NCI-H2227 (cell line): ENCODE measurements at regions not wholly inside any gene's neighbourhood (a gene's known extent, or its start where the extent isn't known, plus 50 kb on each side); places are given as distances from the start of the nearest gene placed in this dataset.
"Not testable (repeated sequence)": the region's sequence is repeated elsewhere in the genome, so short reads cannot be mapped to it uniquely, and the experiment has no call there.

ENCODE experiments used
- DNase-seq: peaks from one replicate; lab custom pipeline; 2025; ENCODE audit not compliant: unreplicated experiment; lab: John Stamatoyannopoulos, UW

DNA sequence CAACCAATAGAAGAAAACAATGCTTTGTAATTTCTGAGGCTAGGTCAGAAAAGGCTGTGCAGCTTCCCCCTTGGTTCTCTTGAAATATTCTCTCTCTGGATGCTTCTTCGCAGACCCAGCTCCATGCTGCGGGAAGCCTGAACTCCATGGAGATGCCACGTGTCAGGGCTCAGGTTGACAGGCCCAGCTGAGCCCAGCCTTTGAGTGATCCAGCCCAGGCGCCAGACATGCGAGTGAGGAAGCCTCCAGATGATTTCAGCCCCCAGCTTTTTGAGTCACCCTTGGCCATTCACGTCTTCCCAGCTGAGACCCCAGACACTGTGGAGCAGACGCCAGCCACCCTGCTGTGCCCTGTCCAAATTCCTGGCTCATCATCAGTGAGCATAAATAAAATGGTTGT, 378.4 kb upstream of the NRP1 start:
- no peak for DNase-seq

DNA sequence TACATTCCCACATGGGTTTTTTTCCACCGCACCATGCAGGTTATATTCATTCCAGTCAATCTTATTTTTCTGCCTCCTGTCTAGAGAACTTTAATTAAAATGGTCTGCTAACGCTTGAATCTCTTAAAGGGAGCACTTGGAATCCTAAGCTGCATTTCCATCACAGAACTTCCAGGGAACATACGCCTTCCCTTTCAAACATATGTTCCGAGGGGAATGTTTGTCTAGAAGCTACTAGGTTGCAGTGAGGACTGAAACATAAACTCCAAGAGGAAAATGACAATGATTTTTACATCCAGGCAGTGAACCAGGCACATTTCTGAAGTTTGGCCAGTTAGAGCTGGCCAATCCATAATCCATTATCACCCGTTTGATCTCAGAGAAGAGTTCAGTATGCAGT, 375.5 kb upstream of the NRP1 start:
- no peak for DNase-seq

DNA sequence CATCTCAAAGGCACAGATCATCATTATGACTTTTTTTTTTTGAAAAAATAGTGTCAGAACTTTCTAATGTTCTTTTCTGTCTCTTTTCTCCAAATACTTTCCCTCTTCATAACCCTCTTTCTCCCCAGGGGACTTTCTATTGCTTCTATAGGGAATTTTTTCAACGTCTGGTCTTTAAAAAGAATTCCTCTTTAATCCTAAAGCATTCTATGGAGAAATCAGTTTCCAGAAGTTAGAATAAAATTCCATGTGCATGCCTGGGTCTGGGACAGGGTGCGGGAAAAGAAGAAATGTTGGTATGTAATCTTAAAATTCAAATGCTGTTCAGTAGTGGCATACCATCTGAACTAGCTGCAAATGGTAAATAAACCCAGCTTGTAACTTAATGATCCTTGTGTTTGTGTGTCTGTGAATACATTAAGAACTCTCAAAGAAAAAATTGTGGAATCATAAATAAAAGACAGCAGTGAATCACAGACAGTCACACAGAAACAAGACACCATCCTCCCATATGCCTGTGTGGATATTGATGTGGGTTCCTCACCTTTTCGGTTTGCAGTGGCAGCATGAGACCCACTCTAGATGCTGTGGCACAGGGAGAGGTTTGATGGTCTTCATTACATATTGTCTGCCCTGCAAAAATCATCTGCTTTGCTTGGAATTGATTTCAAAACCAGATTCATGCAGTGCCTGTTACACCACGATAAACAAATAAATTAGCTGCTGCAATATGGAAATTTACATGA, 374.7 kb upstream of the NRP1 start:
- no peak for DNase-seq

DNA sequence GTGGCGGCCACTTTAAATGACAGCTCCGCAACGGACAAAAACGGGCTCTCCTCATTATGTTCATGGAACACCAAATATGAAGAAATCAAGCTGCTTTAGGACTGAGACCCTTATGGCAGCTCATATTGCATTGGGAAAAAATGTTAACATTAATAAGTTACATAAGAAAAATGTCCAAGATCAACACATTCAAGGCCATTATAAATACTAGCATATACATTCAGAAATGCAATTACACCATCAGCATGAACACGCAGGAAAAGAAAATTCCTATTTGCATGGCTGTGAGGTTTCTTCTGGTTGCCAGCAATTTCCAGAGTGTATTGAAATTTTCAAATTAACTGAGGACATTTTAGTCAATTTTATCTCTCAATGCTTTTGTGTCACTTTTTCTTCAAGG, 374.1 kb upstream of the NRP1 start:
- DNase-seq: no peak

DNA sequence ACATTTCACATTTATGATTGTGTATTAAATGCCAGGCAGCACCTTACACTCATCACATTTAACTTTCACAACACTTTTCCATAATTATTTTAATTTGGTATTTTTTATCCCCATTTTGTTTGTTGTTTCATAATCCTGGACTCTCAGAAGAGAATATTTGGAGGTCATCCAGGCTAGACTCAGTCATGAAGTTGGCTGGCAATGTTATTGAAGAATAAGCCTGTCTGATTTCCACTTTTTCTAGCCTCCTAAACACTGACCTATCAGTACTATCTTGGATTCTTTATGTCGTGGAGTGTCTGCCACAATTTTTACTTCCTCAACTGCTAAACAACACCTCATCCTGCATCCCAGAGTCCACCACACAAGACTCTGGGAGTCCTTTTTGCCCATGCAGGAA, 372.3 kb upstream of the NRP1 start:
- no peak for DNase-seq

DNA sequence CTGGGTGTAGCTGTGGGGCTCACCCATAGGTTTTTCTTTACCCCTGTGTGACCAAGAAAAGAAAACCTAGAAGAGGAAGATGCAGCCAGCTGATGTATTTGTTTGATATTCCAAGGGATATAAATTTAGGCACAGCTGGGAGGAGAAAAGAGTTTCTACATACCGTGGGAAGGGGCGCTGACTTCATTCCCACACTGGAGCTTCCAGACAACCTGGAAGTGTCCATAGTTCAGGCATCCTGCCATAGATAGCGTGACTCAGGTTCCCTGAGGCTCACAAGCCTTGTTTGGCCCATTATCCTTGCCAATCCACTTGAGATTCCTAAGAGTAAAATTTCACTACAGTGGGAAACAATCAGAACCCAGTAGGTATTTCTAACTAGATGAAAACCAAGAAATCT, 371.7 kb upstream of the NRP1 start:
- no peak for DNase-seq

DNA sequence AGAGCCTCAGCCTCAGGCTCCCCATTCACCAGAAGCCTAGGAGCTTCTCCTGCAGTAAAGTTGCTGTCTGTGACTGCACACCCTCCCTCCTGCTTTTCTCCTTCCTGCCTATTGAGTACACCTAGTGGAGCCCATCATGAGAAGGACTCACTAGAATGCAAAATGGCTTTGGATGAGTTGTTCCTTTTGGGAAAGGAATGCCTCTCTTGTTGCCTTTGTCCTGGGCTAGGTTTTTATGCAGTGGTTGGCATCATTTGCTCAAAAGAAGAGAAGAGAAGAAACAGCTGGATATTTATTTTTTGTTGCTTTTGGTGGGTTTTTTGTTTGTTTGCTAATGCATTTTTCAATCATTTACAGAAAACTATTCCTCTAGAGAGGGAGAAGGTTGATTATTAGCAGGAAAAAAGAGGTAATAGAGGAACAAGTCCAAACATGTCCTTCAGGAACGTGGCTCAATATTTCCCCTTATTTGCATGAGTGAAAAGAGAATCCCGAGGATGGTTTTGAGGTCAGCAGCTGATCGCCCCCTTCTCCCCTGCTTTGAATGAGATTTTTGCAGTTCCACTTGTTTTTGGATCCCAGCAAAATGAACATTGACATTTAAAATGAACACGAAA, 369.9 kb upstream of the NRP1 start:
- DNase-seq: no peak

DNA sequence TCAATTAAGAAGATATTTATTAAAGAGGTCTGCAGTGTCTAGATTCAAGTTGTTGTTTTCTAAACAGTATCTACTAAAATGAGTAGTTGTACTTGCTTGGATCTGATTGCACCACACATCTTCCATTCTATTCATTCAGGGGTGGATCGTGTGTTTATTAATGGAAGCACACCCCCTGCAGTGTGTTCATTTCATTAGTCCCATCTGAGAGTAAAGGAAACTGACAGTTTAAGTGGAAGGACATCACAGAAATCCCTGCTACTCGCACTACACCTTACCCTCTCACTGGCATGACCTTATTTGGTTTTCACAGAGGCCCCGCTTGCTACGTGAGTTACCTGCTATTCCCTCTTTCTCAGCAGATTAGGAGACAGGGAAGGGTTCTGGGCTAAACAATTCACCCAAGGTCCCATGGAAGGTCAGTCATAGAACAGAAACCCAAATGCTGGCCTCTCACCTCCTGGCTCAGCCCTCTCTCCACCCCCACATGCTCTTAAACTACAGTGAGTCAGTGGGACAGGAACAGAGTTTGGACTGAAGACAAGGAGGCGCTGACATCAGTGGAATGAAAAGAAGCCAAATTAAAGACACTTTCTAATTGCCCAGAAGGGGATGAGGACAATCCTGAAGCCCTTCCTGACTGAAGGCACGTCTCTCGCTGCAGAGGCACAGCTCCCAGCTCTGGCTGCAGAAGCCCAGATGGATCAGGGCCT, 369.2 kb upstream of the NRP1 start:
- DNase-seq: no peak

DNA sequence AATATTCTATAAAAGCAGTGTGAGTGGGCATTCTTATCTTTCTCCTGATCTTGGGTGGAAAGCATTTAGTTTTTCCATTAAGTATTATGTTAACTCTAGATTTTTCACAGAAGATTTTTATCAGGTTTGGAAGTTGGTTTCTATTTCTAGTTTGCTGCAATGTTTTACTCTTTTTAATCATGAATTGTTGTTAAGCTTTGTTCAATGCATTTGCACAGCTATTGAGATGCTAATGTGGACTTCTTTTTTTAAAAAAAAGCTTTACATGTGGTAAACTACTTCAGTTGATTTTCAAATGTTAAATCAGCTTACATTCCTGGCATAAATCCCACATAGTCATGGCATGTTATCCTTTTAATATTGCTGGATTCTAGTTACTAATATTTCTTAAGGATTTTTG, 363.6 kb upstream of the NRP1 start:
- DNase-seq: no peak

DNA sequence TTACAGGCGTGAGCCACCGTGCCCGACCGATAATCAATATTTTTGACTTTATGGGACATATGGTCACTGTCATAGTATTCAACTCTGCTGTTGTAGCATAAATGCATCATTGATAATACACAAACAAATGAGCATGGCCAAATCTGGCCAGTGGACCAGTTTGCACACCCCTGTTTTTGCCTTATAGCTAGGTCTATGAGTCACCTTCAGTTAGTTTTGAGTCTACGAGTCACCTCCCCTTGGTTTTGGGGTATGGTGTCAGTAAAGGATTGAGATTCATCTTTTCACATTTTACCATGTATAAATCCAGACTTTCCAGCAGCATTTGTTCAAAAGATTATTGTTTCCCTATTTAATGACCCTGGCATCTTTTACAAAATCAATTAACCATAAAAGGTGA, 362.5 kb upstream of the NRP1 start:
- no peak for DNase-seq

DNA sequence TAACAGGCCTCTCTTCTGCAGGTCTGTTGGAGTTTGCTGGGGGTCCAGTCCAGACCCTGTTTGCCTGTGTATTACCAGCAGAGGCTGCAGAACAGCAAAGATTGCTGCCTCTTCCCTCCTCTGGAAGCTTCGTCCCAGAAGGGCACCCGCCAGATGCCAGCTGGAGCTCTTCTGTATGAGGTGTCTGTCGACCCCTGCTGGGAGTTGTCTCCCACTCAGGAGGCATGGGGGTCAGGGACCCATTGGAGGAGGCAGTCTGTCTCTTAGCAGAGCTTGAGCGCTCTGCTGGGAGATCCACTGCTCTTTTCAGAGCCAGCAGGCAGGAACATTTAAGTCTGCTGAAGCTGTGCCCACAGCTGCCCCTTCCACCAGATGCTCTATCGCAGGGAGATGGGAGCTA, 361.1 kb upstream of the NRP1 start:
- no peak for DNase-seq

DNA sequence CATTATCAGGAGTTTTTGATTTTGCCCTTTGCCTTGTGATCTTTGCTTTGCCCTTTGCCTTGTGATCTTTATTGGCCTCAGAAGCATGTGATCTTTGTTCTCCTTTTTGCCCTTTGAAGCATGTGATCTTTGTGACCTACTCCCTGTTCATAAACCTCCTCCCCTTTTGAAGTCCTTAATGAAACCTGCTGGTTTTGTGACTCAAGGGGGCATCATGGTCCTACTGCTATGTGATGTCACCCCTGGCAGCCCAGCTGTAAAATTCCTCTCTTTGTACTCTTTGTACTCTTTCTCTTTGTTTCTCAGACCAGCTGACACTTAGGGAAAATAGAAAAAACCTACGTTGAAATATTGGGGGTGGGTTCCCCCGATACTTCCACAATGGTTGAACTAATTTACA, 356.1 kb upstream of the NRP1 start:
- DNase-seq: not testable (repeated sequence)

DNA sequence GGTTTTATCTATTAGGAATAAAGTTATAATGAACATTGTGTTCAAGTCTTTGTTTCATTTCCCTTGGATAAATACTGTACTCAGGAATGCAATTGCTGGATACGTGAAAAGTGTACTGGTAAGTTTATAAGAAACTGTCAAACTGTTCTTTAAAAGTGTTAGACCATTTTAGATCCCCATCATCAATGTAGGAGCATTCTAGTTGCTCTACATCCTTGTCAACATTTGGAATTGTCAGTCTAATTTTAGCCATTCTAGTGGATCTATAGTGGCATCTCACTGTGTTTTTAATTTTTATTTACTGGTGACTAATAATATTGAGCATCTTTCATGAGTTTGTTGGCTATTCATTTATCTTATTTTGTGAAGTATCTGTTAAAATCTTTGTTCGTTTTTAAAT, 354.0 kb upstream of the NRP1 start:
- DNase-seq: no peak

DNA sequence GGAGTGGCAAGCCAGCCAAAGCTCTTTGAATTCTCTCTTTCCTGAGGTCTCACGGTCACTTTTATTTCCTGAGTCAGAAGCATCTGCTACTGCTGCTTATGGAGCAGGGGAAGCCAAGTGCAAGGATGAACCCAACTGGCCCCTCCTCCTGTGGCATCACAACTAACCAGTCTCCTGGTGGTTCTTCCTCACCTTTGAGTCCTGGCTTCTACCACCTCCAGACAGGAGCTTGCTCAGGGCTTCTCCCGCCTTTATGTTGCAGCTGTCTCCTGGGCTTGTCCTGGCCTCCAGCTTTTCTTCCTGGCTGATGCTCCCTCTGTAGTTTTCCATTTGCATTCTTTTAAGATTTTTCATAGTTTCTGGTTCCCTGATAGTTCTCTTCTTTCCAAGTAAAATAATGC, 349.7 kb upstream of the NRP1 start:
- DNase-seq: no peak

DNA sequence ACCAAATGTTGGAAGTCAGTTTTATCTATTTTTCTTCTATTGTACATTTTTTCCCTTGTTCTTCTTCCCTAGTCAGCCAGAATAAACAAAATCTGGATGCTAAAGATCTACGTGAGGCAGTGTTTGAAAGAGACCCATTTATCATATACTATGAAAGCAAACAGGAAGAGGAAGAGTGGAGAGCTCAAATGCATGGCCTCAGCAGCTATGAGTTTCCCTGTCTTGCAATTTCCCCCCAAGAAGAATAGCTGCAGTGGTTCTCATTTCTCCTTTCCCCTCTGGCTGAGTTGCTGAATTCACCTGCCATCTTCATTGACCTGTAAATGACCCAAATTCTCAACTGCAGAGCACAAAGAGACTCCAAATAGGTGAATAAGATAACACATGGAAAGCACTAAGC, 347.1 kb upstream of the NRP1 start:
- no peak for DNase-seq

DNA sequence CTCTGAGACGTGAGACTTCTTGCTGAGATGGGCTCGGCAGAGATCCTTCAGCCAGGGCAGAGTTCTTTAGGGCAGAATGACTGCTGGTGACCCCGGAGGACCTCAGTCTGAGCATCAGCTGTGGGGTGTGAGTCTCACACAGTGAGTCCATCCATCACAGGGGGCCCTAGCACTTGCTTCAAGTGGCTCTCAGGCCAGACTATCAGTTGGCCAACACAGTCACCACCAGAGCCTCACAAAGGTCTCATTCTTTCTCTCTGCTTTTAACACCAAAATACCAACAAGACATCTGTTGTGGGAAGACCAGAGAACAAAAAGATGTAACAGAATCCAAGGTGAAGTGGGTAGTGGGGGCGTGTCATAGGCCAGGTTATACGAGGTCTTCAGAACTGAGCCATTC, 345.6 kb upstream of the NRP1 start:
- DNase-seq: peak; percentile 29

DNA sequence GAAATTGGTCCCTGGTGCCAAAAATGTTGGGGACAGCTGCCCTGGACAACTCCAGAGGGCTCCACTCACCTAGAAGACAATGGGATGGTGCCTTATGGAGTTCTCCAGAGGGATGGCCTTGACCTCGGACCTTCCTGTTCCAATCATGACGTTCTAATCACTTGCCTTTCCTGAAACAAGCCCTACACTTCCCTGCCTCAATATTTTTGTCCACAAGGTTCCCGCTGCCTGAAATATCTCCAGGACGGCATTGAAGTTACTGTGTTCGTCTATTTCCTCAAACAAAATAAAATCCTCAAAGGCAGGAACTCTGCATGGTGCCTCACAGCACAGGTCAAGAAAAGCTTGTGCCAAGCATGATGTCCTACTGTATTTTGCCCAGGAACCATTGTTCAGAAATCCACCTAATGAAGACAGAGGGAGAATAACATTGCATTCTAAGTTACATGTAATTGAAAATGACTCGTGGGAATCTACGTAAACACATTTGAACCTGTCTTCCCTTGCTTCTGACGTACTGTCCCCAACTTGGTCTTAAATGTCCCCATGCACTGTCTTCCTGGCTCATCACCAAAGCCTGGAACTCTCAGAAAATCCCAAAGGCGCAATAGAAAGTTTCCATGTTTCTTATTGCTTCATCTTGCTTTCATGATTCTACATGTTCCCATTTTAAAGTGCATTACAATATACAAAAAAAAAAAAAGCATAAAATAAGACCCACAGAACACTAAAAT, 342.3 kb upstream of the NRP1 start:
- DNase-seq: no peak

DNA sequence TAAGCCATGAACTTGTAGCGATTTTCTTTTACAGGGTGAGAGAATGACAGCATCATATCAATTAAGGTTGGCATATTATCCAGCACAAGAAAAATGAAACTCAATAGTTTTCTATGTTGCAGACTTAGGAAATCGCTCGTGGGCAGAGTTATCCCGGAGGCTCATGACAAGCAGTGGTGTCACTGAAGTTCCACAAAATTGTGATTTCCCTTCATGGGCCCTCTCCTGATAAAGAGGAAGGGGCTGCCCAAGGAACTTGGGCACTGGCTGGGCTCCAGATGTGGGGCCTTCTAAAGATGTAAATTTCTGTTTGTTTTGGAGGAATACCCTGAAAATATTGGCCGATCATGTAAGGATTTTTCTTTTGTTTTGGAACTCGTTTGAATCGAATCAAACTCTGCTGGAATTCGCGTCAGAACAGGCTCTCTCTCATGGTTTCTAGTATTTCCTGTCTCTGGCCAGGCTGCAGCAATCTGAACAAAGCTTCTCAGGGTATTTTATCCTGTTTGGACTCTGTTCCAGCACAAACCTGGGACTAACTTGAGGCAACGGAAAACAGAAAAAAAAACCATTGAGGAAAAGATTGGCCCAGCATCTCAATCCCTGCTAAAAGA, 340.6 kb upstream of the NRP1 start:
- DNase-seq: no peak

DNA sequence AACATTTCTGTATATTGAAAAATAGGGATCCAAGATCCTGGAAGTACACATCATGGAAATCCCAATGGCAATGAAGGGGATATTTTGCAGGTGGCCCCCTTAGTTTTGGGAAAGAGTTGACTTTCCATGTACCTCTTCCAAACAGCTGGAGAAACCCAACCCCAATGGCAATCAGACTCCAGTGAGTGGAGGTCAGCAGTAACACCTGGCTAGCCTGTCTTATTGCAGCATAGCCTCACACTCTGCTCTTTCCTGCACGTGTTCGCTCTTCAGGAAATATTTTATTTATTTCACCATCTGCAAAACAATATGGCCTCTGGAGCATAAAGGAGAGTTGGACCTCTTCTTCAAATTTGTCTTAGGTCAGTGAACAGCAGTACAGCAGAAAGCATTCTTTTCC, 340.0 kb upstream of the NRP1 start:
- DNase-seq: no peak

DNA sequence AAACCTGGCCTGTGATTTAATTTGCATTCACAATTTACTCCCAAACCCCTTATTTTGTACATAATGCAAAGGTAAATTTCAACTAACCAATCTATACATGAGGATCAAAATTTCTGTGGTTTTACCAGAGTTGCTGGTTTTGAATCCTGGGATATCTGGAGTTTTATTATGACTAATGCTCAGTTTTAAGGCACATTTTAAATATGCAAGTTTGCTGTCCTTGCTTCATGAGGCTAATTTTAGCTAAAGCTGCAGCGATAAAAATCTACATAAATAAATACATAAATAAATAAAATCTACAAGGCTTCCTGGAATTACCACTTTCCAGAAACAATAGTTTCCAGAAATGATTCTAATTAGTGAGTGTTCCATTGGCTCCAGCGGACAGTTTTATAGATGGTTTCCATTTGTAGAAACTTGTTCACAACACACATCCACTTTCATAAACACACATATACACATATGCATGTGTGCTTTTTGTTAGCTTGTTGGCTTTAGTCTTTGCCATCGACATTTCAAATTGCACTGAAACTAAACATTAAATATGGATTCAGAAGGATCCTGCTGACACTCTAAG, 339.5 kb upstream of the NRP1 start:
- no peak for DNase-seq

DNA sequence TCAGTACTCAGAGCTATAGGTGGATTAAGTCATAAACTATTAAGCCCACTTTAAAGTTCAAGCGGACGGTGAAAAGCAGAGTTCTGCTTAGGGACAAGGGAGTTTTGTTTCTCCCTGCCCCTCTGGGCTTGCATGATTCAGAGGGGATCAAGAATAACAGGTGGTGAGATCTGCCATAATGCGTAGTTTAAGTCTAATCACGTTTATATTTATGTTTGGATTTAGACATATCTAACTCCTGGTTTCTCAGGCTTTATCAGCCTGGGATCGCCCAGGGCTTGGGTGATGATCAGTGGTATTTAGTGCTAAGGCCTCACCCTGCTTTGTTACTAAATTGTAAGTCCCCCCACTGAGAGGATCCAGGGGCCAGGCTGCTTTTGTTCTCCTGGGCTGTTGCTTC, 335.4 kb upstream of the NRP1 start:
- no peak for DNase-seq
